H9 (cell line): ENCODE measurements at regions not wholly inside any gene's neighbourhood (a gene's known extent, or its start where the extent isn't known, plus 50 kb on each side); places are given as distances from the start of the nearest gene placed in this dataset.

ENCODE experiments used
- DNase-seq: peaks from one replicate; pipeline ENCODE4 v3.0.0-alpha.2; 2017
- H2AFZ ChIP-seq: one replicate; pipeline ENCODE4 v1.6.1; 2013; ENCODE audit warnings: mild to moderate bottlenecking, low read length, control low read depth, moderate library complexity
- H2AK5ac ChIP-seq: 2 replicates; pipeline ENCODE4 v1.6.1; 2013; ENCODE audit warnings: low read length, control low read depth, mixed read lengths; ENCODE audit not compliant: insufficient read length
- H2BK120ac ChIP-seq: one replicate; pipeline ENCODE4 v1.6.1; 2013; ENCODE audit warnings: low read depth, mild to moderate bottlenecking, low read length, control low read depth, inconsistent platforms; ENCODE audit not compliant: poor library complexity, severe bottlenecking
- H2BK12ac ChIP-seq: 2 replicates; pipeline ENCODE4 v1.6.1; 2013; ENCODE audit warnings: low read length, control low read depth, mixed read lengths, low read depth; ENCODE audit not compliant: insufficient read length
- H2BK15ac ChIP-seq: 2 replicates; pipeline ENCODE4 v1.6.1; 2013; ENCODE audit warnings: low read depth, low read length, control low read depth
- H2BK20ac ChIP-seq: one replicate; pipeline ENCODE4 v1.6.1; 2013; ENCODE audit warnings: low read depth, mild to moderate bottlenecking, low read length, control low read depth, inconsistent platforms; ENCODE audit not compliant: poor library complexity, severe bottlenecking
- H2BK5ac ChIP-seq: 2 replicates; pipeline ENCODE4 v1.6.1; 2013; ENCODE audit warnings: low read length, control low read depth, mixed read lengths; ENCODE audit not compliant: insufficient read length
- H3K14ac ChIP-seq: 2 replicates; pipeline ENCODE4 v1.6.1; 2013; ENCODE audit warnings: low read length, control low read depth; ENCODE audit not compliant: insufficient read depth
- H3K18ac ChIP-seq: 2 replicates; pipeline ENCODE4 v1.6.1; 2013; ENCODE audit warnings: low read depth, mild to moderate bottlenecking, mixed read lengths, low read length, control low read depth; ENCODE audit not compliant: insufficient read length
- H3K23ac ChIP-seq: 2 replicates; pipeline ENCODE4 v1.6.1; 2013; ENCODE audit warnings: low read length, control low read depth, mixed read lengths, low read depth; ENCODE audit not compliant: insufficient read length
- H3K23me2 ChIP-seq: 2 replicates; pipeline ENCODE4 v1.6.1; 2013; ENCODE audit warnings: low read depth, mild to moderate bottlenecking, mixed read lengths, low read length, control low read depth; ENCODE audit not compliant: insufficient read length, poor library complexity, severe bottlenecking
- H3K27ac ChIP-seq: 2 replicates; pipeline ENCODE4 v1.5.1; 2013; ENCODE audit warnings: low read length, control low read depth, mixed read lengths, low read depth; ENCODE audit not compliant: insufficient read length
- H3K27me3 ChIP-seq: 2 replicates; pipeline ENCODE4 v1.6.1; 2013; ENCODE audit warnings: low read length, control low read depth, inconsistent platforms; ENCODE audit not compliant: insufficient read depth
- H3K4ac ChIP-seq: 2 replicates; pipeline ENCODE4 v1.6.1; 2013; ENCODE audit warnings: low read depth, mild to moderate bottlenecking, control low read depth, inconsistent platforms, low read length, moderate library complexity
- H3K4me1 ChIP-seq: 2 replicates; pipeline ENCODE4 v1.6.1; 2013; ENCODE audit warnings: low read length, control low read depth, inconsistent platforms; ENCODE audit not compliant: insufficient read depth
- H3K4me2 ChIP-seq: 2 replicates; pipeline ENCODE4 v1.6.1; 2013; ENCODE audit warnings: low read length, control low read depth, mixed read lengths; ENCODE audit not compliant: insufficient read length, insufficient read depth
- H3K56ac ChIP-seq: 2 replicates; pipeline ENCODE4 v1.6.1; 2013; ENCODE audit warnings: low read depth, mild to moderate bottlenecking, mixed read lengths, low read length, control low read depth; ENCODE audit not compliant: insufficient read length
- H3K79me1 ChIP-seq: 2 replicates; pipeline ENCODE4 v1.6.1; 2013; ENCODE audit warnings: low read depth, mild to moderate bottlenecking, moderate library complexity, low read length, control low read depth, inconsistent platforms; ENCODE audit not compliant: insufficient read depth, poor library complexity, severe bottlenecking
- H3K79me2 ChIP-seq: 2 replicates; pipeline ENCODE4 v1.6.1; 2013; ENCODE audit warnings: low read length, control low read depth, inconsistent platforms; ENCODE audit not compliant: insufficient read depth
- H3K9ac ChIP-seq: 2 replicates; pipeline ENCODE4 v1.6.1; 2013; ENCODE audit warnings: low read length, control low read depth, mixed read lengths; ENCODE audit not compliant: insufficient read length; ENCODE audit errors: extremely low read depth
- H3K9me3 ChIP-seq: one replicate; pipeline ENCODE4 v1.6.1; 2013; ENCODE audit warnings: low read depth, low read length, inconsistent platforms; ENCODE audit not compliant: control insufficient read depth
- H3T11ph ChIP-seq: one replicate; pipeline ENCODE4 v1.6.1; 2013; ENCODE audit warnings: mild to moderate bottlenecking, low read length, control low read depth, inconsistent platforms
- H4K20me1 ChIP-seq: one replicate; pipeline ENCODE4 v1.6.1; 2013; ENCODE audit not compliant: control insufficient read depth, insufficient read length, insufficient read depth
- H4K5ac ChIP-seq: 2 replicates; pipeline ENCODE4 v1.6.1; 2013; ENCODE audit warnings: low read depth, mild to moderate bottlenecking, mixed read lengths, low read length, control low read depth; ENCODE audit not compliant: insufficient read length
- H4K8ac ChIP-seq: replicated peaks from 2 replicates; pipeline ENCODE4 v1.6.1; 2013; ENCODE audit warnings: low read length, control low read depth, mixed read lengths, low read depth; ENCODE audit not compliant: insufficient read length
- H4K91ac ChIP-seq: 2 replicates; pipeline ENCODE4 v1.6.1; 2013; ENCODE audit warnings: low read depth, mild to moderate bottlenecking, moderate library complexity, mixed read lengths, low read length, control low read depth; ENCODE audit not compliant: insufficient read length
- H3K27ac Mint-ChIP-seq, 3 experiments: 2 replicates in 2 of 3; 3 replicates in 1 of 3; pipeline ENCODE4 v1.8.0; 2020 to 2021; ENCODE audit warnings: mixed read lengths in 3 of 3, mild to moderate bottlenecking in 1 of 3, moderate library complexity in 1 of 3
- H3K27me3 Mint-ChIP-seq: 2 replicates; pipeline ENCODE4 v1.8.0; 2021; ENCODE audit warnings: low read depth, mild to moderate bottlenecking, moderate library complexity, mixed read lengths
- H3K36me3 Mint-ChIP-seq, 3 experiments: 2 replicates in 2 of 3; 3 replicates in 1 of 3; pipeline ENCODE4 v1.8.0; 2020 to 2021; ENCODE audit warnings: low read depth in 3 of 3, mixed read lengths in 3 of 3; ENCODE audit not compliant: insufficient read depth in 1 of 3
- H3K4me1 Mint-ChIP-seq, 2 experiments: 2 replicates each; pipeline ENCODE4 v1.8.0; 2020; ENCODE audit warnings: mixed read lengths in 2 of 2
- H3K4me3 Mint-ChIP-seq, 2 experiments: 2 replicates in 1 of 2; 3 replicates in 1 of 2; pipeline ENCODE4 v1.8.0; 2020 to 2021; ENCODE audit warnings: mild to moderate bottlenecking in 2 of 2, mixed read lengths in 2 of 2, moderate library complexity in 1 of 2
- H3K9me3 Mint-ChIP-seq, 2 experiments: 2 replicates in 1 of 2; 3 replicates in 1 of 2; pipeline ENCODE4 v1.8.0; 2020; ENCODE audit warnings: mild to moderate bottlenecking in 2 of 2, mixed read lengths in 2 of 2, moderate library complexity in 1 of 2
- CTCF ChIP-seq: fragments of 200-600 bp; sonication (generic); conservative IDR thresholded peaks from 3 replicates; pipeline ENCODE4 v1.8.0; 2021; ENCODE audit warnings: antibody characterized with exemption, mild to moderate bottlenecking
- WGBS: extraction: QIAGEN DNeasy Blood & Tissue Kit; methylation state at CpG from one replicate; pipeline ENCODE4 v1.1.7; 2013; ENCODE audit warnings: missing lambda C conversion rate, low lambda C conversion rate, mixed read lengths; ENCODE audit not compliant: insufficient read length; ENCODE audit errors: extremely low coverage; 5-methylcytosine and 5-hydroxymethylcytosine counted together

GRCh38 chr1:82455342-82455741 lies 654.6 kb downstream of the ADGRL2 start:
- no peaks in the 10 kb centered on the region for H3K9me3 ChIP-seq
- H3K14ac ChIP-seq: no peak overlapping the region
- Mint-ChIP-seq H3K27ac (no peak overlapping the region), H3K9me3 (peaks cover 10 to 13% of the 10 kb centered on the region in 2 experiments; a peak in 4 of 5 replicates), H3K36me3 (peaks cover 3 to 13% (median 6%) of the 10 kb centered on the region in 3 experiments; a peak in 6 of 7 replicates), H3K4me1 (no peaks in the 10 kb centered on the region), H3K4me3 (no peak overlapping the region), H3K27me3 (no peaks in the 10 kb centered on the region)
- no peaks in the 10 kb centered on the region for H3K79me1 ChIP-seq
- H3T11ph ChIP-seq: no peak overlapping the region
- no peak overlapping the region for H2AK5ac ChIP-seq
- no peak overlapping the region for H3K23ac ChIP-seq
- H3K27ac ChIP-seq: no peak overlapping the region
- H3K4ac ChIP-seq: no peak overlapping the region
- H4K5ac ChIP-seq: no peak overlapping the region
- H2AFZ ChIP-seq: no peak overlapping the region
- H3K18ac ChIP-seq: no peak overlapping the region
- no peak overlapping the region for H4K91ac ChIP-seq
- H2BK120ac ChIP-seq: no peak overlapping the region
- no peaks in the 10 kb centered on the region for H3K79me2 ChIP-seq
- H3K23me2 ChIP-seq: no peaks in the 10 kb centered on the region
- no peaks in the 10 kb centered on the region for H4K20me1 ChIP-seq
- H3K27me3 ChIP-seq: no peaks in the 10 kb centered on the region
- no peak overlapping the region for H3K56ac ChIP-seq
- DNase-seq: no peak
- no peak overlapping the region for H4K8ac ChIP-seq
- H2BK15ac ChIP-seq: no peak overlapping the region
- no CpG with 5 or more reads among the region's 1 CpG for WGBS
- no peak overlapping the region for H2BK20ac ChIP-seq
- no peak overlapping the region for H2BK5ac ChIP-seq
- no peak overlapping the region for H3K9ac ChIP-seq
- H2BK12ac ChIP-seq: no peak overlapping the region
- no peaks in the 10 kb centered on the region for H3K4me1 ChIP-seq
- TF ChIP-seq CTCF: no peak
- H3K4me2 ChIP-seq: no peak overlapping the region
